IMR-90 (cell line): ENCODE measurements at regions not wholly inside any gene's neighbourhood (a gene's known extent, or its start where the extent isn't known, plus 50 kb on each side); places are given as distances from the start of the nearest gene placed in this dataset.

Experiments
- CTCF ChIP-seq: conservative IDR thresholded peaks from 2 replicates; pipeline ENCODE4 v1.5.1; 2012; ENCODE audit warnings: mild to moderate bottlenecking, low read depth, low read length, improper control_type of control experiment
- ELK1 ChIP-seq: fragments of 150-350 bp; IDR thresholded peaks from 2 replicates; pipeline ENCODE4 v1.6.1; 2016; ENCODE audit warnings: low read depth, mild to moderate bottlenecking, low read length, moderate library complexity, borderline replicate concordance
- FOS ChIP-seq: fragments of 150-350 bp; IDR thresholded peaks from 2 replicates; pipeline ENCODE4 v1.6.1; 2016; ENCODE audit warnings: low read depth, low read length
- MAFK ChIP-seq: IDR thresholded peaks from 2 replicates; pipeline ENCODE4 v1.6.1; 2012; ENCODE audit warnings: low read depth, low read length, improper control_type of control experiment
- NFE2L2 ChIP-seq: fragments of 150-350 bp; IDR thresholded peaks from 2 replicates; pipeline ENCODE4 v1.6.1; 2016; ENCODE audit warnings: low read depth, mild to moderate bottlenecking, low read length
- POLR2A ChIP-seq: IDR thresholded peaks from 2 replicates; pipeline ENCODE4 v1.6.1; 2012; ENCODE audit warnings: mild to moderate bottlenecking, low read depth, low read length
- RAD21 ChIP-seq: IDR thresholded peaks from 2 replicates; pipeline ENCODE4 v1.6.1; 2012; ENCODE audit warnings: low read length, improper control_type of control experiment
- USF2 ChIP-seq: fragments of 150-350 bp; IDR thresholded peaks from 2 replicates; pipeline ENCODE4 v1.6.1; 2017; ENCODE audit warnings: mild to moderate bottlenecking, antibody characterized with exemption, low read length, low read depth

GRCh38 chr1:234691567-234691966 is 81.6 kb upstream of the IRF2BP2 start:
- TF ChIP-seq CTCF (peak; percentile 38), NFE2L2 (no peak), FOS (no peak), POLR2A (no peak), MAFK (no peak), RAD21 (peak; percentile 41), ELK1 (no peak), USF2 (no peak)
